ENCODE measurements at regions not wholly inside any gene's neighbourhood (a gene's known extent, or its start where the extent isn't known, plus 50 kb on each side); places are given as distances from the start of the nearest gene placed in this dataset.

GRCh38 chr2:185239491-185239890, 499.1 kb upstream of the FSIP2 start:
- no peak overlapping the region for H2AFZ ChIP-seq (ENCODE audit: low read depth, low read length)
- no peak overlapping the region for H2BK5ac ChIP-seq (ENCODE audit: low read depth, low read length, poor library complexity, severe bottlenecking)
- no peaks in the 10 kb centered on the region for H3K27me3 ChIP-seq (ENCODE audit: control insufficient read depth in 1 of 2, insufficient read depth in 1 of 2, low read length in 2 of 2)
- no peak overlapping the region for H3K9ac ChIP-seq (ENCODE audit: low read length)
- H3K27ac ChIP-seq (ENCODE audit: low read length, poor library complexity, severe bottlenecking): no peak overlapping the region
- no peak overlapping the region for H3K4me3 ChIP-seq (ENCODE audit: insufficient read depth in 1 of 2, low read depth in 1 of 2, low read length in 2 of 2)
- no peak overlapping the region for H3K23ac ChIP-seq (ENCODE audit: low read length in 2 of 2)
- H3K14ac ChIP-seq (ENCODE audit: low read length in 2 of 2): no peak overlapping the region
- H3K36me3 ChIP-seq (ENCODE audit: control insufficient read depth in 1 of 2, insufficient read depth in 2 of 2, low read depth in 1 of 2, low read length in 2 of 2): no peaks in the 10 kb centered on the region
- WGBS: no CpG with 5 or more reads among the region's 1 CpG
- H3K4me1 ChIP-seq (ENCODE audit: control insufficient read depth, insufficient read depth, low read depth, low read length): no peaks in the 10 kb centered on the region
- no peak overlapping the region for H3K4ac ChIP-seq (ENCODE audit: low read depth in 1 of 2, low read length in 2 of 2)
- peaks cover 20% of the 10 kb centered on the region for H3K9me3 ChIP-seq (ENCODE audit: control insufficient read depth, low read length)
- H3K79me1 ChIP-seq (replicated peaks; ENCODE audit: low read length, poor library complexity, severe bottlenecking): no peaks in the 10 kb centered on the region
- H2BK12ac ChIP-seq (ENCODE audit: low read length in 2 of 2): no peak overlapping the region
- no peak overlapping the region for H3K18ac ChIP-seq (ENCODE audit: low read depth in 1 of 2, low read length in 2 of 2)
- no peak overlapping the region for H3K4me2 ChIP-seq (ENCODE audit: low read length, poor library complexity, severe bottlenecking)
- no peak overlapping the region for H2BK15ac ChIP-seq (ENCODE audit: low read depth, poor library complexity, severe bottlenecking)
- no peak overlapping the region for H2BK120ac ChIP-seq (ENCODE audit: low read depth, low read length)
- H2AK5ac ChIP-seq (ENCODE audit: low read length, severe bottlenecking): no peak overlapping the region
- no peak for DNase-seq
- H4K8ac ChIP-seq (ENCODE audit: low read length): no peak overlapping the region
- H4K91ac ChIP-seq (ENCODE audit: low read length): no peak overlapping the region

- Histone ChIP-seq H3K79me1 (replicated peaks; ENCODE audit: low read length, poor library complexity, severe bottlenecking) (no peaks in the 10 kb centered on the region), H4K91ac (ENCODE audit: low read length) (no peak overlapping the region), H3K9ac (ENCODE audit: low read length) (no peak overlapping the region), H3K27ac (ENCODE audit: low read length, poor library complexity, severe bottlenecking) (no peak overlapping the region), H2BK12ac (ENCODE audit: low read length in 2 of 2) (no peak overlapping the region), H2AFZ (ENCODE audit: low read depth, low read length) (no peak overlapping the region), H3K36me3 (ENCODE audit: control insufficient read depth in 1 of 2, insufficient read depth in 2 of 2, low read depth in 1 of 2, low read length in 2 of 2) (no peaks in the 10 kb centered on the region), H3K14ac (ENCODE audit: low read length in 2 of 2) (no peak overlapping the region), H3K18ac (ENCODE audit: low read depth in 1 of 2, low read length in 2 of 2) (no peak overlapping the region), H4K8ac (ENCODE audit: low read length) (no peak overlapping the region), H3K23ac (ENCODE audit: low read length in 2 of 2) (no peak overlapping the region), H2AK5ac (ENCODE audit: low read length, severe bottlenecking) (no peak overlapping the region), H3K9me3 (ENCODE audit: control insufficient read depth, low read length) (peaks cover 17% of the 10 kb centered on the region), H2BK15ac (ENCODE audit: low read depth, poor library complexity, severe bottlenecking) (no peak overlapping the region), H3K4me3 (ENCODE audit: insufficient read depth in 1 of 2, low read depth in 1 of 2, low read length in 2 of 2) (no peak overlapping the region), H2BK120ac (ENCODE audit: low read depth, low read length) (no peak overlapping the region), H3K4me1 (ENCODE audit: control insufficient read depth, insufficient read depth, low read depth, low read length) (no peaks in the 10 kb centered on the region), H3K27me3 (ENCODE audit: control insufficient read depth in 1 of 2, insufficient read depth in 1 of 2, low read length in 2 of 2) (no peaks in the 10 kb centered on the region), H2BK5ac (ENCODE audit: low read depth, low read length, poor library complexity, severe bottlenecking) (no peak overlapping the region), H3K4ac (ENCODE audit: low read depth in 1 of 2, low read length in 2 of 2) (no peak overlapping the region), H3K4me2 (ENCODE audit: low read length, poor library complexity, severe bottlenecking) (no peak overlapping the region)
- WGBS: no CpG with 5 or more reads among the region's 4 CpGs
- DNase-seq: no peak
Observed at GRCh38 chr2:185240796-185241195, 497.8 kb upstream of the FSIP2 start.

DNA sequence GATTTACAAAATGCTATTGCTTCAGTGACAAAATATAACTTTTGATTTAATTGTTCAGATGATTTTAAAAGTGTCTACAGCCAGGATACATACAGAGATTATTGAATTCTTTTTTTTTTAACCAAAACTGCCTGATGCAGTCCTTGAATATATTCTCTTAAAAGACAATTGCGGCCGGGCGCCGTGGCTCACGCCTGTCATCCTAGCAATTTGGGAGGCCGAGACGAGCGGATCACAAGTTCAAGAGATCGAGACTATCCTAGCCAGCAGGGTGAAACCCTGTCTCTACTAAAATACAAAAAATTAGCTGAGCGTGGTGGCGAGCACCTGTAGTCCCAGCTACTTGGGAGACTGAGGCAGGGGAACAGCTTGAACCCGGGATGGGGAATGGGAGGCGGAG, 497.0 kb upstream of the FSIP2 start:
- Histone ChIP-seq H3K4me2 (ENCODE audit: low read length, poor library complexity, severe bottlenecking) (no peak overlapping the region), H3K18ac (ENCODE audit: low read depth in 1 of 2, low read length in 2 of 2) (no peak overlapping the region), H3K36me3 (ENCODE audit: control insufficient read depth in 1 of 2, insufficient read depth in 2 of 2, low read depth in 1 of 2, low read length in 2 of 2) (no peaks in the 10 kb centered on the region), H4K91ac (ENCODE audit: low read length) (no peak overlapping the region), H2BK5ac (ENCODE audit: low read depth, low read length, poor library complexity, severe bottlenecking) (no peak overlapping the region), H3K14ac (ENCODE audit: low read length in 2 of 2) (no peak overlapping the region), H2AK5ac (ENCODE audit: low read length, severe bottlenecking) (no peak overlapping the region), H2AFZ (ENCODE audit: low read depth, low read length) (no peak overlapping the region), H4K8ac (ENCODE audit: low read length) (no peak overlapping the region), H3K9me3 (ENCODE audit: control insufficient read depth, low read length) (peaks cover 12% of the 10 kb centered on the region), H3K27me3 (ENCODE audit: control insufficient read depth in 1 of 2, insufficient read depth in 1 of 2, low read length in 2 of 2) (no peaks in the 10 kb centered on the region), H3K4me1 (ENCODE audit: control insufficient read depth, insufficient read depth, low read depth, low read length) (no peaks in the 10 kb centered on the region), H2BK12ac (ENCODE audit: low read length in 2 of 2) (no peak overlapping the region), H3K9ac (ENCODE audit: low read length) (no peak overlapping the region), H3K23ac (ENCODE audit: low read length in 2 of 2) (no peak overlapping the region), H2BK120ac (ENCODE audit: low read depth, low read length) (no peak overlapping the region), H3K4ac (ENCODE audit: low read depth in 1 of 2, low read length in 2 of 2) (no peak overlapping the region), H3K79me1 (replicated peaks; ENCODE audit: low read length, poor library complexity, severe bottlenecking) (no peaks in the 10 kb centered on the region), H2BK15ac (ENCODE audit: low read depth, poor library complexity, severe bottlenecking) (no peak overlapping the region), H3K4me3 (ENCODE audit: insufficient read depth in 1 of 2, low read depth in 1 of 2, low read length in 2 of 2) (no peak overlapping the region), H3K27ac (ENCODE audit: low read length, poor library complexity, severe bottlenecking) (no peak overlapping the region)
- DNase-seq: no peak
- 86% methylated on average over 12 of the region's 13 CpGs for WGBS

GRCh38 chr2:185242462-185242861, 496.1 kb upstream of the FSIP2 start:
- no peak overlapping the region for H2BK5ac ChIP-seq (ENCODE audit: low read depth, low read length, poor library complexity, severe bottlenecking)
- no peak for DNase-seq
- H2BK12ac ChIP-seq (ENCODE audit: low read length in 2 of 2): no peak overlapping the region
- no peak overlapping the region for H2AFZ ChIP-seq (ENCODE audit: low read depth, low read length)
- no peak overlapping the region for H3K18ac ChIP-seq (ENCODE audit: low read depth in 1 of 2, low read length in 2 of 2)
- no peak overlapping the region for H2BK120ac ChIP-seq (ENCODE audit: low read depth, low read length)
- H4K91ac ChIP-seq (ENCODE audit: low read length): no peak overlapping the region
- no peak overlapping the region for H2AK5ac ChIP-seq (ENCODE audit: low read length, severe bottlenecking)
- H3K23ac ChIP-seq (ENCODE audit: low read length in 2 of 2): no peak overlapping the region
- H3K9me3 ChIP-seq (ENCODE audit: control insufficient read depth, low read length): peaks cover 4% of the 10 kb centered on the region
- H3K4me3 ChIP-seq (ENCODE audit: insufficient read depth in 1 of 2, low read depth in 1 of 2, low read length in 2 of 2): no peak overlapping the region
- H3K9ac ChIP-seq (ENCODE audit: low read length): no peak overlapping the region
- H3K79me1 ChIP-seq (replicated peaks; ENCODE audit: low read length, poor library complexity, severe bottlenecking): no peaks in the 10 kb centered on the region
- H3K36me3 ChIP-seq (ENCODE audit: control insufficient read depth in 1 of 2, insufficient read depth in 2 of 2, low read depth in 1 of 2, low read length in 2 of 2): no peaks in the 10 kb centered on the region
- no peaks in the 10 kb centered on the region for H3K4me1 ChIP-seq (ENCODE audit: control insufficient read depth, insufficient read depth, low read depth, low read length)
- H3K27me3 ChIP-seq (ENCODE audit: control insufficient read depth in 1 of 2, insufficient read depth in 1 of 2, low read length in 2 of 2): no peaks in the 10 kb centered on the region
- H3K4ac ChIP-seq (ENCODE audit: low read depth in 1 of 2, low read length in 2 of 2): no peak overlapping the region
- no peak overlapping the region for H3K14ac ChIP-seq (ENCODE audit: low read length in 2 of 2)
- no peak overlapping the region for H3K4me2 ChIP-seq (ENCODE audit: low read length, poor library complexity, severe bottlenecking)
- H2BK15ac ChIP-seq (ENCODE audit: low read depth, poor library complexity, severe bottlenecking): no peak overlapping the region
- no peak overlapping the region for H4K8ac ChIP-seq (ENCODE audit: low read length)
- H3K27ac ChIP-seq (ENCODE audit: low read length, poor library complexity, severe bottlenecking): no peak overlapping the region
- WGBS: no CpG with 5 or more reads among the region's 2 CpGs
